ENCODE measurements at regions not wholly inside any gene's neighbourhood (a gene's known extent, or its start where the extent isn't known, plus 50 kb on each side); places are given as distances from the start of the nearest gene placed in this dataset.
"Not testable (repeated sequence)": the region's sequence is repeated elsewhere in the genome, so short reads cannot be mapped to it uniquely, and the experiment has no call there.

DNA sequence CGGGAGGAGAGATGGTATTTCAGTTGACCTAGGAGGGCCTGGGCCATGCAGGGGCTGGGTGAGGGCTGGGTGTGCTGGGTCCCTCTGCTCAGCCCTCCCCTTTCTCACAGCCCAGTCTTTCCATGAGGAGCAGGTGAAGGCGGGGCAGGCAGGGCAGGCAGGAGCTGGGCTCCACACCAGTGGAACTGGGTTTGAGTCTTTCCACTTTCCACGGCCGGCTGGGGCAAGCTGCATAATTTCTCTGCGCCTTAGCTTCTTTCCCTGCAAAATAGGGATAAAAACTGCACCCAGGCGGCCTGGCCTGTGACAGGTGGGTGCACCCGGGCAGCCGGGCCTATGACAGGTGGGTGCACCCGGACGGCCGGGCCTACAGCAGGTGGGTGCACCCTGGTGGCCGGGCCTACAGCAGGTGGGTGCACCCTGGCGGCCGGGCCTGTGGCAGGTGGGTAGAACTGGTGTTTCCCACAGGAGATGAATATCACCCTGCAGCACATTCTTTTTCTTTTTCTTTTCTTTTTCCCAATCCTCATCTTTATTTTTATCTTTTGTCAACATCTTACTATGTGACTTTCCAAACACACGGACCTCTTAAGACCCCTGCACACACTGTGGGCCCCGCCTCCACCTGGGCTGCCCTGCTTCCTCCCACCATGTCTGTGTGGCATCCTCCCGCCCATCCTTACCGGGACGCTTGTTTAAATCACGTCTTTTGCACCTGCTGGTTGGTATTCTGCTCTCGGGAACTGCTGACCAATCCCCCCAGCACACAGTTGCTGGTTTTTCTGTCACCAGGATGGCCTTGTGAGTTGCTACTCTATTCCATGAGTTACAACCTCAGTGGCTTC, 111.3 kb downstream of the NPIPB11 start:
- H3K36me3 Mint-ChIP-seq (ENCODE audit: low read depth); H3K27ac Mint-ChIP-seq; DNase-seq; H3K9me3 Mint-ChIP-seq; H3K4me1 Mint-ChIP-seq (ENCODE audit: low read depth); H3K27me3 Mint-ChIP-seq (ENCODE audit: low read depth); H3K4me3 Mint-ChIP-seq; intact Hi-C loops (cut with micrococcal nuclease); CTCF ChIA-PET: not testable (repeated sequence)

GRCh38 chr16:29294400-29294933, 112.0 kb downstream of the NPIPB11 start:
- H3K27me3 Mint-ChIP-seq (ENCODE audit: low read depth); CTCF ChIA-PET; H3K27ac Mint-ChIP-seq; H3K4me3 Mint-ChIP-seq; intact Hi-C loops (cut with micrococcal nuclease); DNase-seq; H3K36me3 Mint-ChIP-seq (ENCODE audit: low read depth); H3K4me1 Mint-ChIP-seq (ENCODE audit: low read depth); H3K9me3 Mint-ChIP-seq: not testable (repeated sequence)

DNA sequence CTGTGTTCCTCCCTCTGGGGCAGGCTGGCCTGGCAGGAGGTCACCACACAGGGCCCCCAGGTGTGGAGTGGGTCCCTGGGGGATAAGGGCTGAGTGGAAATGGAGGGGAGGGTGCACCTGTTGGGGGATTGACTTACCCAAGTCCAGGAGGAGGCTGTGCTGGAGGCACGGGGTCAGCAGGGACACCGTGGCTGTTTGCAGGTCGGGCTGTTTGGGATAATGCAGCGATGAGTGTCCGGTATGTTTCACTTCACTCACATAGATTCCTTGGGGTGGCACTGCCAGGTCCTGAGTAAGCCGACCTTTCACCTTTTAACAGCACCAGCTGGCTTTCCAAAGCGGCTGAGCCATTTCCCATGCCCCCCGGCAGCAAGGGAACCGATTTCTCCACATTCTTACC, 113.0 kb downstream of the NPIPB11 start:
- intact Hi-C loops (cut with micrococcal nuclease); H3K4me1 Mint-ChIP-seq (ENCODE audit: low read depth); H3K27me3 Mint-ChIP-seq (ENCODE audit: low read depth); H3K27ac Mint-ChIP-seq; H3K36me3 Mint-ChIP-seq (ENCODE audit: low read depth); CTCF ChIA-PET; H3K4me3 Mint-ChIP-seq; H3K9me3 Mint-ChIP-seq; DNase-seq: not testable (repeated sequence)

- H3K36me3 Mint-ChIP-seq (ENCODE audit: low read depth); intact Hi-C loops (cut with micrococcal nuclease); H3K9me3 Mint-ChIP-seq; H3K27me3 Mint-ChIP-seq (ENCODE audit: low read depth); H3K27ac Mint-ChIP-seq; H3K4me1 Mint-ChIP-seq (ENCODE audit: low read depth); H3K4me3 Mint-ChIP-seq; DNase-seq; CTCF ChIA-PET: not testable (repeated sequence)
Observed at GRCh38 chr16:29292952-29293471, 113.5 kb downstream of the NPIPB11 start.

DNA sequence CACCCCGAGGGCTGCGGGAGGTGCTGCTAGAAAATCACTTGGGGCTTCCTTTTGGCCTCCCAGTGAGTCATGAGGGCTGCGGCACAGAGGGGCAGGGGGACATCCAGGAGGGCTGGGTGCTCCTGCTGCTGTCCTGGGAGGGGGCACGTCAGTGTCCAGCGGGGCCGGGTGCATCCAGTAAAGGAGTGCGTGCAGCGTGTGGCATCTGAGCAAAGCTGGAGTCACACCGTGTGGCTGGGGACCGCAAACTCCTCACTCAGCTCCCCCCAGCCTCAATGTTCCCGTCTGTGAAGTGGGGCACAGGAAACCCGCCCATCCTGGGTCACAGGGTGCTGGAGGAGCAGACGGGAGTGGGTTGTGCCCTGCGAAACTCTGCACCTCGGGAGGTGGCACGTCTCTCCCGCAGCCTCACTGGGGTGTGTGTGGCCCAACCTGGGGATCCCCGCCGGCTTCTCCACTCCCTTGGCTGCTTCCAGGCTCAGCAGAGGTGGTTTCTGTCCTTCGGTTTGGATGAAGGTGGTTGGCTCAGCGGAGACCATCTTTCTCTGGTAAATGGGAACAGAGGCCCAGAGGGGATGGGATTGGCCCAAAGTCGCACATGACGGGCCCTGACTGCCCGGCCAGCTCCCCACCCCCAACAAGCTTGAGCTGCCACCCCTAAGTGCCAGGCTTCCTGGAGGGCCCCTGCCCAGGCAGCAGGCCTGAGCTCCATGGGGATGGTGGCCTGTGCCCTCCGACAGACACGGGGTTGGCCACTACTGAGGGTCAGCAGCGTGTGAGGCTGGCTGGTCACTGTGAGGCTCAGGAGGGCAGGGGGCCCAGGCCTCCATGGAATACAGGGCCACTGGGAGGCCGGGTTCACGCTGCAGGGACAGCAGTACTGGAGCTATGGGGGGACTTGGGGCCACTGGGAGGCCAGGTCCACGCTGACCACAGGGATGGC, 114.9 kb downstream of the NPIPB11 start:
- H3K4me1 Mint-ChIP-seq (ENCODE audit: low read depth); H3K4me3 Mint-ChIP-seq; DNase-seq; H3K9me3 Mint-ChIP-seq; H3K36me3 Mint-ChIP-seq (ENCODE audit: low read depth); H3K27ac Mint-ChIP-seq; CTCF ChIA-PET; H3K27me3 Mint-ChIP-seq (ENCODE audit: low read depth); intact Hi-C loops (cut with micrococcal nuclease): not testable (repeated sequence)

- Mint-ChIP-seq H3K9me3 (no peaks in the 10 kb centered on the region), H3K36me3 (ENCODE audit: low read depth) (no peaks in the 10 kb centered on the region), H3K27me3 (ENCODE audit: low read depth) (no peaks in the 10 kb centered on the region), H3K4me3 (no peak overlapping the region), H3K4me1 (ENCODE audit: low read depth) (peaks cover 7% of the 10 kb centered on the region), H3K27ac (no peak overlapping the region)
- intact Hi-C loops (cut with micrococcal nuclease): no loop called here
- CTCF ChIA-PET: no interaction called here
- peak; percentile 81 for DNase-seq
Observed at GRCh38 chr16:29290631-29291247, 115.8 kb downstream of the NPIPB11 start.

- intact Hi-C loops (cut with micrococcal nuclease); H3K27me3 Mint-ChIP-seq (ENCODE audit: low read depth); DNase-seq; H3K27ac Mint-ChIP-seq; H3K36me3 Mint-ChIP-seq (ENCODE audit: low read depth); H3K4me3 Mint-ChIP-seq; H3K9me3 Mint-ChIP-seq; CTCF ChIA-PET: not testable (repeated sequence)
- H3K4me1 Mint-ChIP-seq (ENCODE audit: low read depth): peaks cover 13% of the 10 kb centered on the region
Observed at GRCh38 chr16:29289516-29290239, 116.8 kb downstream of the NPIPB11 start.

DNA sequence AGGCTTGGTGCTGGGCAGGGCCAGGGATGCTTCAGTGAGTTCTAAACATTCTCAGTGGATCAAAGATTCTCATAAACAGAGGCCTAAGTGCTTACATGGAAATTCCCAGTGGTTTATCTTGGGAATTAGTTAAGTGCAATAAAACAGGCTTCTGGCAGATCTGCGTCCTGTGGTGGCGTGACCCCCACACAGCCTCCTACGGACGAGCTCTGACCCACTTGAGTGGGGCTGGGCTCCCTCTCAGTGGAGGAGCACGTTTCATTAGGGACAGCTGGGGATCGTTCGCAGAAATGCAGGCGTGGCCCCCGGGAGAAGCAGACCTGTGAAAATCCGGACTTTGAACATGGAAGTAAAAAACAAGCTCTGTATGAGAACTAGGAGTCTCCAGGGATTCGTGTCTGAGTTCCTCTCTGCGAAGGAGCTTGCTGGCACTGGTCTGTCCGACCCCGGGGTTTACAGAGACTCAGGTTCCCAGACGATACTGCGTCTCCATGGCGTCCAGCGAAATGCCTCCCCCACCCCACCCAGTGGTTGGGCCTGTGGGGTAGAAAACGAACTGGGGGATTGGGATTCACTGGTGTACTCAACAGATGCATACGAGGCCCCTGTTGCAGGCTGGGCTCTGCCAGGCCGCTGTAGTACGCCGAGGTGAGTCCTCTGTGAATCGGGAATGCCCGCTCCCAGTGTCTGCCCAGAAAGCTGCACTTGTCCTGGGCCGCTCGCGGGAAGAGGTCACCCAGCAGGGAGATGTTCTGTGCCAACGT, 117.6 kb downstream of the NPIPB11 start:
- DNase-seq; intact Hi-C loops (cut with micrococcal nuclease); H3K9me3 Mint-ChIP-seq; H3K27ac Mint-ChIP-seq; H3K27me3 Mint-ChIP-seq (ENCODE audit: low read depth); H3K36me3 Mint-ChIP-seq (ENCODE audit: low read depth); CTCF ChIA-PET; H3K4me3 Mint-ChIP-seq: not testable (repeated sequence)
- peaks cover 15% of the 10 kb centered on the region for H3K4me1 Mint-ChIP-seq (ENCODE audit: low read depth)

DNA sequence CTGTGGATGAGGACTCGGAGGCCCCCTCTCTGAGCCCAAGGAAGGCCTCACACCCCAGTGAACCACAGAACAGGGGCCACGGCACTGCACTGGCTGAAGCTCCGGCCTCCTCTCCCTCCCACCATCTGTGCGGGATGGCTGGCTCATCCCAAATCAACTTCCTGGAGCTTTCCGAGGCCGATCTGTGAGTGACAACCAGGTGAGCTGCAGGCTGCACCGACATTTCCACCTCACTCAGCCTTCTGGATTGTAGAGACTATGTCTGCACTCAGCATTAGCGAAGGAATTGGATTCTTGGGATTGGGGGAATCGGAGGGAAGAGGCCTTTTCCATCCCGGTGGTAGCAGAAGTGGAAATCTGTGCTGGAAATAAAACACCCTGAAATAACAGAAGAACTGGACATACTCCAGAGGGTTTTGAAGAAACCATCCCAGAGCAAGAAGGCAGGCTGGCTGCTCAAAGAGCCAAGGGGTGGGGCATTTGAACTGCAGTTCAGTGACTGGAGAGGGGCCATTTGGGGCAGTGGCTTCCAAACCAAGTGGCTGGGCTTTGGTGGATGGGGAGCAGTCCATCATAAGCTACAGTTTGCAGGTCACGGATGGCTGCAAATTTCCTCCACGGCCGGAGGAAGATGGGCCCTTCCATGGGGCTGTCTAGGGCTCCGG, 118.5 kb downstream of the NPIPB11 start:
- intact Hi-C loops (cut with micrococcal nuclease); H3K36me3 Mint-ChIP-seq (ENCODE audit: low read depth): not testable (repeated sequence)
- H3K4me1 Mint-ChIP-seq (ENCODE audit: low read depth): peaks cover 15% of the 10 kb centered on the region

GRCh38 chr16:29287246-29287645, 119.3 kb downstream of the NPIPB11 start:
- DNase-seq; H3K27ac Mint-ChIP-seq; H3K4me3 Mint-ChIP-seq; H3K9me3 Mint-ChIP-seq; H3K27me3 Mint-ChIP-seq (ENCODE audit: low read depth); H3K36me3 Mint-ChIP-seq (ENCODE audit: low read depth); CTCF ChIA-PET; intact Hi-C loops (cut with micrococcal nuclease): not testable (repeated sequence)
- peaks cover 15% of the 10 kb centered on the region for H3K4me1 Mint-ChIP-seq (ENCODE audit: low read depth)

More for the DNA sequence above, 118.5 kb downstream of the NPIPB11 start:
- H3K27ac Mint-ChIP-seq; H3K4me3 Mint-ChIP-seq; CTCF ChIA-PET; H3K9me3 Mint-ChIP-seq; DNase-seq; H3K27me3 Mint-ChIP-seq (ENCODE audit: low read depth): not testable (repeated sequence)

- CTCF ChIA-PET; H3K27ac Mint-ChIP-seq; H3K9me3 Mint-ChIP-seq; H3K27me3 Mint-ChIP-seq (ENCODE audit: low read depth); DNase-seq; intact Hi-C loops (cut with micrococcal nuclease); H3K4me3 Mint-ChIP-seq; H3K36me3 Mint-ChIP-seq (ENCODE audit: low read depth): not testable (repeated sequence)
- H3K4me1 Mint-ChIP-seq (ENCODE audit: low read depth): peaks cover 15% of the 10 kb centered on the region
Observed at GRCh38 chr16:29286796-29287195, 119.7 kb downstream of the NPIPB11 start.
